DOHH2 (cell line): ENCODE measurements at regions not wholly inside any gene's neighbourhood (a gene's known extent, or its start where the extent isn't known, plus 50 kb on each side); places are given as distances from the start of the nearest gene placed in this dataset.

ENCODE experiments used
- EZH2phosphoT487 ChIP-seq: fragments of 200-600 bp; sonication (generic); IDR thresholded peaks from 2 replicates; pipeline ENCODE4 v1.6.1; 2017; ENCODE audit warnings: borderline replicate concordance, mild to moderate bottlenecking, antibody characterized with exemption, low read length, moderate library complexity, mixed read lengths
- TF ChIP-seq, protein P1 (sequence below): fragments of 200-600 bp; sonication (generic); IDR thresholded peaks from one replicate; pipeline ENCODE4 v1.5.1; 2014; ENCODE audit warnings: antibody characterized with exemption, mild to moderate bottlenecking, low read depth, low read length; ENCODE audit not compliant: poor library complexity, severe bottlenecking

DNA sequence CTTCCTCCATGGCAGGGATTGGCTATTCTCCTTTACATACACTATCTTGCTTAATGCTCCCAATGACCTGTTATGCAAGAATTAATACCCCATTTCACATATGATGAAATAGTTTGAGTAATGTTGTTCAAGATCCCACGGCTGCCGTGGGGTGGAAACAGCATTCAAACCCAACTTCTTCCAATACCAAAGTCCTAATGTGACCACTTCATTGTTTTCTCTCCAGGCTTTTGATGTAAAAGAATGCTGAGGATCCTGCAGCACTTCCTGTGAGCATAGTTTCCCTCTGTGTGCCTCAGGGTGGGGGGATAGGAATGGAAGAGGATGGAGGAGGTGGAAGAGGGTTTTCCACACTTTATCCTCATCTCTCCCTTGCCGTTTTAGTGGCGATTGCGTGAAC lies 199.4 kb downstream of the IRS1 start:
- TF ChIP-seq, protein P1, sequence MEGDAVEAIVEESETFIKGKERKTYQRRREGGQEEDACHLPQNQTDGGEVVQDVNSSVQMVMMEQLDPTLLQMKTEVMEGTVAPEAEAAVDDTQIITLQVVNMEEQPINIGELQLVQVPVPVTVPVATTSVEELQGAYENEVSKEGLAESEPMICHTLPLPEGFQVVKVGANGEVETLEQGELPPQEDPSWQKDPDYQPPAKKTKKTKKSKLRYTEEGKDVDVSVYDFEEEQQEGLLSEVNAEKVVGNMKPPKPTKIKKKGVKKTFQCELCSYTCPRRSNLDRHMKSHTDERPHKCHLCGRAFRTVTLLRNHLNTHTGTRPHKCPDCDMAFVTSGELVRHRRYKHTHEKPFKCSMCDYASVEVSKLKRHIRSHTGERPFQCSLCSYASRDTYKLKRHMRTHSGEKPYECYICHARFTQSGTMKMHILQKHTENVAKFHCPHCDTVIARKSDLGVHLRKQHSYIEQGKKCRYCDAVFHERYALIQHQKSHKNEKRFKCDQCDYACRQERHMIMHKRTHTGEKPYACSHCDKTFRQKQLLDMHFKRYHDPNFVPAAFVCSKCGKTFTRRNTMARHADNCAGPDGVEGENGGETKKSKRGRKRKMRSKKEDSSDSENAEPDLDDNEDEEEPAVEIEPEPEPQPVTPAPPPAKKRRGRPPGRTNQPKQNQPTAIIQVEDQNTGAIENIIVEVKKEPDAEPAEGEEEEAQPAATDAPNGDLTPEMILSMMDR, result no peak
- TF ChIP-seq EZH2phosphoT487, result no peak
